ENCODE measurements at regions not wholly inside any gene's neighbourhood (a gene's known extent, or its start where the extent isn't known, plus 50 kb on each side); places are given as distances from the start of the nearest gene placed in this dataset.

- no peak for DNase-seq (ENCODE audit: low spot score in 2 of 2)
- WGBS, 2 donors, result 92% methylated on average over 1 of the region's 1 CpG
- TF ChIP-seq CTCF (IDR thresholded peaks at IDR 0.05), result no peak
- no peak for TF ChIP-seq POLR2A (IDR thresholded peaks at IDR 0.05)
- intact Hi-C loops (cut with DNase I; ENCODE audit: low total_unique reads), result no loop called here
- no peak overlapping the region for H3K4me3 ChIP-seq (ENCODE audit: low read depth, poor library complexity, severe bottlenecking)
Measured at GRCh38 chr3:144141496-144141895, 169.9 kb downstream of the DIPK2A start.

GRCh38 chr3:144142151-144142840 is 170.7 kb downstream of the DIPK2A start:
- DNase-seq (ENCODE audit: low spot score in 2 of 2), result no peak
- intact Hi-C loops (cut with DNase I; ENCODE audit: low total_unique reads), result no loop called here
- no peak overlapping the region for H3K4me3 ChIP-seq (ENCODE audit: low read depth, poor library complexity, severe bottlenecking)
- WGBS, 2 donors, result 40 to 46% methylated on average over 5 of the region's 5 CpGs
- TF ChIP-seq POLR2A (IDR thresholded peaks at IDR 0.05) (no peak), CTCF (IDR thresholded peaks at IDR 0.05) (no peak)

GRCh38 chr3:144148356-144148755 is 176.7 kb downstream of the DIPK2A start:
- no peak overlapping the region for H3K4me3 ChIP-seq (ENCODE audit: low read depth, poor library complexity, severe bottlenecking)
- no peak for DNase-seq (ENCODE audit: low spot score in 2 of 2)
- intact Hi-C loops (cut with DNase I; ENCODE audit: low total_unique reads), result no loop called here
- TF ChIP-seq POLR2A (IDR thresholded peaks at IDR 0.05), result no peak
- no peak for TF ChIP-seq CTCF (IDR thresholded peaks at IDR 0.05)
- WGBS, 2 donors, result 83 to 95% methylated on average over 2 of the region's 2 CpGs

- H3K4me3 ChIP-seq (ENCODE audit: low read depth, poor library complexity, severe bottlenecking), result no peak overlapping the region
- no peak for DNase-seq (ENCODE audit: low spot score in 2 of 2)
- intact Hi-C loops (cut with DNase I; ENCODE audit: low total_unique reads), result no loop called here
- TF ChIP-seq POLR2A (IDR thresholded peaks at IDR 0.05) (no peak), CTCF (IDR thresholded peaks at IDR 0.05) (no peak)
- 95 to 97% methylated on average over 3 of the region's 3 CpGs for WGBS, 2 donors
Measured at GRCh38 chr3:144151983-144152382, 180.4 kb downstream of the DIPK2A start.

GRCh38 chr3:144160627-144161026 is 189.0 kb downstream of the DIPK2A start:
- no peak for TF ChIP-seq CTCF (IDR thresholded peaks at IDR 0.05)
- TF ChIP-seq POLR2A (IDR thresholded peaks at IDR 0.05), result no peak
- intact Hi-C loops (cut with DNase I; ENCODE audit: low total_unique reads), result no loop called here
- H3K4me3 ChIP-seq (ENCODE audit: low read depth, poor library complexity, severe bottlenecking), result no peak overlapping the region
- DNase-seq (ENCODE audit: low spot score in 2 of 2), result no peak

- TF ChIP-seq POLR2A (IDR thresholded peaks at IDR 0.05), result no peak
- TF ChIP-seq CTCF (IDR thresholded peaks at IDR 0.05), result no peak
- 68 to 82% methylated on average over 1 of the region's 1 CpG for WGBS, 2 donors
- no peak for DNase-seq (ENCODE audit: low spot score in 2 of 2)
- no peak overlapping the region for H3K4me3 ChIP-seq (ENCODE audit: low read depth, poor library complexity, severe bottlenecking)
- intact Hi-C loops (cut with DNase I; ENCODE audit: low total_unique reads), result no loop called here
Measured at GRCh38 chr3:144162042-144162441, 190.4 kb downstream of the DIPK2A start.

All from lower leg skin (tissue), 4 donors.